ENCODE measurements at regions not wholly inside any gene's neighbourhood (a gene's known extent, or its start where the extent isn't known, plus 50 kb on each side); places are given as distances from the start of the nearest gene placed in this dataset.

GRCh38 chr1:239436286-239436685, 49.9 kb downstream of the CHRM3 start:
- no peak for DNase-seq (ENCODE audit: low read depth in 2 of 2)

GRCh38 chr1:239437822-239438221, 51.5 kb downstream of the CHRM3 start:
- DNase-seq (ENCODE audit: low read depth in 2 of 2): no peak

GRCh38 chr1:239438891-239439290, 52.5 kb downstream of the CHRM3 start:
- no peak for DNase-seq (ENCODE audit: low read depth in 2 of 2)

GRCh38 chr1:239443361-239443760, 57.0 kb downstream of the CHRM3 start:
- DNase-seq (ENCODE audit: low read depth in 2 of 2): no peak

GRCh38 chr1:239446611-239447010, 60.2 kb downstream of the CHRM3 start:
- DNase-seq (ENCODE audit: low read depth in 2 of 2): no peak

GRCh38 chr1:239448911-239449310, 62.5 kb downstream of the CHRM3 start:
- no peak for DNase-seq (ENCODE audit: low read depth in 2 of 2)

- DNase-seq (ENCODE audit: low read depth in 2 of 2): no peak
These were observed 69.4 kb downstream of the CHRM3 start for GRCh38 chr1:239455743-239456142.

GRCh38 chr1:239456788-239457187, 70.4 kb downstream of the CHRM3 start:
- no peak for DNase-seq (ENCODE audit: low read depth in 2 of 2)

- DNase-seq (ENCODE audit: low read depth in 2 of 2): no peak
These were observed 71.2 kb downstream of the CHRM3 start for GRCh38 chr1:239457491-239458143.

GRCh38 chr1:239458144-239458500, 71.8 kb downstream of the CHRM3 start:
- DNase-seq (ENCODE audit: low read depth in 2 of 2): no peak

- DNase-seq (ENCODE audit: low read depth in 2 of 2): no peak
These were observed 81.4 kb downstream of the CHRM3 start for GRCh38 chr1:239467730-239468129.

- no peak for DNase-seq (ENCODE audit: low read depth in 2 of 2)
These were observed 91.7 kb downstream of the CHRM3 start for GRCh38 chr1:239478069-239478468.

- no peak for DNase-seq (ENCODE audit: low read depth in 2 of 2)
These were observed 97.0 kb downstream of the CHRM3 start for GRCh38 chr1:239483391-239483790.

GRCh38 chr1:239493811-239494414, 107.5 kb downstream of the CHRM3 start:
- no peak for DNase-seq (ENCODE audit: low read depth in 2 of 2)

GRCh38 chr1:239505094-239505493, 118.7 kb downstream of the CHRM3 start:
- DNase-seq (ENCODE audit: low read depth in 2 of 2): no peak

GRCh38 chr1:239507826-239508225, 121.5 kb downstream of the CHRM3 start:
- no peak for DNase-seq (ENCODE audit: low read depth in 2 of 2)

GRCh38 chr1:239511875-239512274, 125.5 kb downstream of the CHRM3 start:
- no peak for DNase-seq (ENCODE audit: low read depth in 2 of 2)

GRCh38 chr1:239516579-239516978, 130.2 kb downstream of the CHRM3 start:
- no peak for DNase-seq (ENCODE audit: low read depth in 2 of 2)

- no peak for DNase-seq (ENCODE audit: low read depth in 2 of 2)
These were observed 140.0 kb downstream of the CHRM3 start for GRCh38 chr1:239526391-239526790.

GRCh38 chr1:239527051-239527693, 140.8 kb downstream of the CHRM3 start:
- DNase-seq (ENCODE audit: low read depth in 2 of 2): no peak

- DNase-seq (ENCODE audit: low read depth in 2 of 2): no peak
These were observed 149.9 kb downstream of the CHRM3 start for GRCh38 chr1:239536165-239536849.

GRCh38 chr1:239537795-239538194, 151.4 kb downstream of the CHRM3 start:
- DNase-seq (ENCODE audit: low read depth in 2 of 2): no peak

All from lung microvascular endothelial cell (primary cell).